ENCODE measurements at regions not wholly inside any gene's neighbourhood (a gene's known extent, or its start where the extent isn't known, plus 50 kb on each side); places are given as distances from the start of the nearest gene placed in this dataset.

DNA sequence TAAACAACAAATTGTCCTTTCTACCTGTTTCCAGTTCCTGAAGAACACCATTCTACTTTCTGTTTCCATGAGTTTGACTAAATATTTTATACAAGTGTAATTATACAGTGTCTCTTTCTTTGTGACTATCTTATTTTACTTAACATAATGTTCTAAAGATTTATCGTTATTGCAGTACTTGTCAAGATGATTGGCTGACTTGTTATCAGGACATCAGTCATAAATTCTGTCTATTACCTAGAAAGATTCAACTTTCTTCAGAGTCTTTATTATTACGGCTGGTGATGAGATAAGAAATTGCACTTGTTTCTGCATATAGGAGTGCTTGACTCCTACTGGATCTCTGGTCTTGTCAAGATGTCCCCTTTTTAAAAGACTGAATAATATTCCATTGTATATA lies 93.9 kb upstream of the ZNF92 start:
- no peak for TF ChIP-seq EZH2 (IDR thresholded peaks at IDR 0.05; ENCODE audit: borderline replicate concordance, low read depth, low read length, poor library complexity, severe bottlenecking)
- TF ChIP-seq, protein P1, sequence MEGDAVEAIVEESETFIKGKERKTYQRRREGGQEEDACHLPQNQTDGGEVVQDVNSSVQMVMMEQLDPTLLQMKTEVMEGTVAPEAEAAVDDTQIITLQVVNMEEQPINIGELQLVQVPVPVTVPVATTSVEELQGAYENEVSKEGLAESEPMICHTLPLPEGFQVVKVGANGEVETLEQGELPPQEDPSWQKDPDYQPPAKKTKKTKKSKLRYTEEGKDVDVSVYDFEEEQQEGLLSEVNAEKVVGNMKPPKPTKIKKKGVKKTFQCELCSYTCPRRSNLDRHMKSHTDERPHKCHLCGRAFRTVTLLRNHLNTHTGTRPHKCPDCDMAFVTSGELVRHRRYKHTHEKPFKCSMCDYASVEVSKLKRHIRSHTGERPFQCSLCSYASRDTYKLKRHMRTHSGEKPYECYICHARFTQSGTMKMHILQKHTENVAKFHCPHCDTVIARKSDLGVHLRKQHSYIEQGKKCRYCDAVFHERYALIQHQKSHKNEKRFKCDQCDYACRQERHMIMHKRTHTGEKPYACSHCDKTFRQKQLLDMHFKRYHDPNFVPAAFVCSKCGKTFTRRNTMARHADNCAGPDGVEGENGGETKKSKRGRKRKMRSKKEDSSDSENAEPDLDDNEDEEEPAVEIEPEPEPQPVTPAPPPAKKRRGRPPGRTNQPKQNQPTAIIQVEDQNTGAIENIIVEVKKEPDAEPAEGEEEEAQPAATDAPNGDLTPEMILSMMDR (conservative IDR thresholded peaks at IDR 0.05; ENCODE audit: low read depth, low read length): no peak

All from A673 (cell line).